Right lobe of liver (tissue), 4 donors: ENCODE measurements at regions not wholly inside any gene's neighbourhood (a gene's known extent, or its start where the extent isn't known, plus 50 kb on each side); places are given as distances from the start of the nearest gene placed in this dataset.

Experiments
- CTCF ChIP-seq, 4 donors: fragments of 200-600 bp in 3 of 4; fragments of 450-650 bp in 1 of 4; IDR thresholded peaks; one replicate each; pipeline versions ENCODE4 v1.5.1 to v1.8.0; 2016 to 2022; ENCODE audit warnings: antibody characterized with exemption in 4 of 4, mild to moderate bottlenecking in 2 of 4
- POLR2A ChIP-seq: fragments of 450-650 bp; IDR thresholded peaks from one replicate; pipeline ENCODE4 v1.6.1; 2017; ENCODE audit warnings: antibody characterized with exemption, mild to moderate bottlenecking
- donor health status: DM: no; HTN: no; CAD: no.
- donor health status: DM: no; HTN: no; CAD: no.
- donor health status: DM: no; HTN: yes; CAD: no.

GRCh38 chr11:7872890-7873289, 58.2 kb downstream of the OR10A6 start:
- TF ChIP-seq CTCF (IDR thresholded peaks at IDR 0.05) (no peak), POLR2A (no peak)
